GM10266 (cell line): ENCODE measurements at regions not wholly inside any gene's neighbourhood (a gene's known extent, or its start where the extent isn't known, plus 50 kb on each side); places are given as distances from the start of the nearest gene placed in this dataset.

Experiments
- DNase-seq: peaks from one replicate; pipeline ENCODE4 v3.0.0; 2012; ENCODE audit errors: extremely low spot score
- CTCF ChIP-seq: IDR thresholded peaks from 2 replicates; pipeline ENCODE4 v1.5.1; 2012; ENCODE audit warnings: mild to moderate bottlenecking, low read depth; ENCODE audit not compliant: control insufficient read depth, insufficient read depth; ENCODE audit errors: missing control alignments

GRCh38 chr1:25096307-25097150, 135.8 kb downstream of the SYF2 start:
- no peak for TF ChIP-seq CTCF
- no peak for DNase-seq

DNA sequence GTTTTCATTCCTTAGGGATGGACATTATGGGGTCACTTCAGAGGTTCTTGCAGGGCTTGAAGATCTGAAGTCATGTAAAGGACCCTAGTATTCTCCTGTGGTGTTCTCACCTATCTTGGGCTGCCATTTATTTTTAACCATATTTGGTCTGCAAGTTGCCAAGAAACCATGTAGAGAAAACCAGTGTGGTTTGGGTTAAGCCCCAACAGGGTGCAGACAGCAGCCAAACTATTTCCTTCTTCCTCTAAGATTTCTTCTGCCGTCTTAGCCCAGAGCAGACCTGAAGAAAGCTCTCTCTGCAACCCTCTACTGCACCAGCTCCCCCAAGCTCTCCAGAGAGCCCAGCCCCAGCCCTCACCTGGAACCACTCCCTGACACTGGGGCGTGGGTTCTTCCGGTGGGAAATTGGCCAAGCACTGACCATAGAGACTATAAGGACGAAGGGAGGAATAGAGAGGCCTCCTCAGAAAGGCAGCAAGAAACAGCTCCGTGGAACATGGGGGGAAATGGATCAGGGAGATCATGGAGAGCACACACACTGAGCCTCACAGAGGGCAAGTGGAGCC, 136.6 kb downstream of the SYF2 start:
- no peak for TF ChIP-seq CTCF
- DNase-seq: peak; percentile 57

- no peak for DNase-seq
- TF ChIP-seq CTCF: no peak
Observed at GRCh38 chr1:25094995-25095394, 137.3 kb downstream of the SYF2 start.

- DNase-seq: no peak
- TF ChIP-seq CTCF: no peak
Observed at GRCh38 chr1:25094229-25094628, 138.1 kb downstream of the SYF2 start.

DNA sequence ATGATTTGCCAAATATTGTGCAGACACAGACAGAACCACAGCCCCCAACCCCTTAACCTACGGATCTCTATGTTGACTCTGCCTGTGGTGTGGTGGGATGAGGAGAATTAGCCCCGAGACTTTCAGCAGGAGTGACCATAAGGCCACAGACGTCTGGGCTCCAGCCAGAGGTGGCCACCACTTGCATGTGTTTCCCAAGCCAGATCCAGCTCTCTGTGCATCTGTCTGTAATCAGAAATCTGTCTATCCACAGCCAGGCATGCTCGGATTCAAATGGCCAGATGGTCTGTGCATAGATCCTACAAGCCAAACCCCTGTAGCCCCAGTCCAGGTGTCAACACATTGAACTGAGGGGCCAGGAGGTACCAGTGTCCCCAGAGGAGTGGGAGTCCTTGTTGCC, 140.6 kb downstream of the SYF2 start:
- TF ChIP-seq CTCF: no peak

DNA sequence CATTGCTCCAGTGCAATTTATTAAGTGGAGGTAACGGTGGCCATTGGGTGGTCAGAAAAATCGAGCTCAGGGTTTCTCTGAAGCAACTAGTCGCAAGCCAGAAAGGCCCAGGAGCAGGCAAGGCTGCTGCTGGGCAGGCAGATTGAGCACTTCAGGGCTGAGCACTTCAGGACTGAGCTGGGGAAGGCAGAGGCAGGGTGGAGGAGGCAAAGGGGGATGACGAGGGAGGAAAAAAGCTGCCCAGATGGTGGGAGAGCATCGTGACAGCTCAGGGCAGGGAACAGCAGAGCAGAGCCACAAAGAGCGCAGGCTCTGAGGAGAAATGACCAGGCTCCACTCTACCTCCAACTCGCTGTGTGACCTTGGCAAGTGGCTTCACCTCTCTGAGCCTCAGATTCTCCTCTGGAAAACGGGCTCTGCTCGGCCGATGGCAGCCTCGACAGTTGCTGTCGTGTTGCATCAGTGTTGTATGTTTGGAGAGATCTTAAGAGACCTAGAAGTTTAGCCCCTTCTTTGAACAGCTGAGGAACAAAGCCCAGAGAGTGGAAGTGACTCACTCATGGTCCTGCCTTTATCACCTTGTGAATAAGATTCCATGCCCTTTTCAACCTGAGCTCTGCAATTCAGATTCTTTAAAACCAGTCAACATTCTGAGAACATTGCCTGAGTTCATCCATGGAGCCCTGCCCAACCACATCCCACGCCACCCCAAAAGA, 141.4 kb downstream of the SYF2 start:
- no peak for DNase-seq

More for the DNA sequence above, 140.6 kb downstream of the SYF2 start:
- DNase-seq: no peak

More for the DNA sequence above, 141.4 kb downstream of the SYF2 start:
- TF ChIP-seq CTCF: no peak
